HUES64 (cell line): ENCODE measurements at regions not wholly inside any gene's neighbourhood (a gene's known extent, or its start where the extent isn't known, plus 50 kb on each side); places are given as distances from the start of the nearest gene placed in this dataset.
"Not testable (repeated sequence)": the region's sequence is repeated elsewhere in the genome, so short reads cannot be mapped to it uniquely, and the experiment has no call there.

Experiments
- H3K27ac ChIP-seq: 2 replicates; pipeline ENCODE4 v1.7.0; 2013; ENCODE audit warnings: low read depth, low read length, inconsistent platforms
- H3K27me3 ChIP-seq: 2 replicates; pipeline ENCODE4 v1.6.1; 2013; ENCODE audit warnings: mild to moderate bottlenecking, low read length; ENCODE audit not compliant: insufficient read depth
- H3K36me3 ChIP-seq: 2 replicates; pipeline ENCODE4 v1.6.1; 2013; ENCODE audit warnings: mild to moderate bottlenecking, low read length; ENCODE audit not compliant: insufficient read depth
- H3K4me1 ChIP-seq: 2 replicates; pipeline ENCODE4 v1.6.1; 2013; ENCODE audit warnings: mild to moderate bottlenecking, low read length, moderate library complexity; ENCODE audit not compliant: insufficient read depth
- H3K4me3 ChIP-seq: 2 replicates; pipeline ENCODE4 v1.5.1; 2013; ENCODE audit warnings: mild to moderate bottlenecking, low read length, moderate library complexity
- H3K9ac ChIP-seq: 2 replicates; pipeline ENCODE4 v1.6.1; 2013; ENCODE audit warnings: mild to moderate bottlenecking, low read depth, low read length
- H3K9me3 ChIP-seq: 2 replicates; pipeline ENCODE4 v1.6.1; 2013; ENCODE audit warnings: low read depth, low read length; ENCODE audit not compliant: insufficient read depth
- WGBS: fragments of 150-250, 120-280 bp; methylation state at CpG from one replicate; pipeline ENCODE4 v1.1.7; 2013; ENCODE audit warnings: missing lambda C conversion rate; 5-methylcytosine and 5-hydroxymethylcytosine counted together

DNA sequence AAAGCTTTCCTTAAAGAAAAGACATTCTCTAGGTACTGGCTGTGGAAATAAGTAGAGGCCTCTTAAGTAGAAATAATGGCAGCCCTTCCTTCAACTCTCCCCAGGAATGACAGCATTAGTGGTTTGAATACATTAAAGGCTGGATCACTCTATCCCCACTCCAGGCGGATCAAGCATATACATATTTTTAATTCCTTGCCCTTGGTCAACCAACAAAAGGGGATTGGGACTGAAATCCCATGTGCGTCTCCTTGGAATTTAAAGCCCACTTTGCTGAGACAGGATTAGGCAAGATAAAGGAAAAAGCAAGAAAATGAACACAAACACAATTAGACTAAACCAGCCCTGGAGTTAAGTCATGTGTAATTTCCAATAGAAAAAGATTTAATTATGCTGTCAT is 391.3 kb downstream of the PPP1R2C start:
- Histone ChIP-seq H3K9me3 (no peaks in the 10 kb centered on the region), H3K4me3 (no peak overlapping the region), H3K27me3 (no peaks in the 10 kb centered on the region), H3K9ac (no peak overlapping the region), H3K4me1 (no peaks in the 10 kb centered on the region), H3K27ac (no peak overlapping the region), H3K36me3 (no peaks in the 10 kb centered on the region)
- 100% methylated on average over 1 of the region's 2 CpGs for WGBS

DNA sequence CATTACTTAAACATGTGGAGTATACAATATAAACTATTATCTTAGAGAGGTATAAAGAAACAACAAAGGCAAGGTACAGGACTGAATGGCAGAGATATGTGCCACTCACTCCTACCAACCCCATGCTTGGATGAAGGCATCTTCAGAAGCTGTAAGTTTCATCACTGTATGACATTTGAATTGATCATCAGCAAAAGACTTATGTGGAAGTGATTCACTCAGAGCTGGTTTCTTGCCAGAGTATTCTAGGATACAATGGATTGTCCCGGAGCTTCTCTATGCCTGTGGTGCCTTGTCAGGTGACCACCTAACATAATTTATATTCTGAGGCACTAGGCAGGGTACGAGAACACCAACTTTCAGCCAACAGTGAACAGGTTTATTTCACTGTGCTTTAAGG is 392.2 kb downstream of the PPP1R2C start:
- Histone ChIP-seq H3K27ac (no peak overlapping the region), H3K36me3 (no peaks in the 10 kb centered on the region), H3K4me3 (no peak overlapping the region), H3K9ac (no peak overlapping the region), H3K27me3 (no peaks in the 10 kb centered on the region), H3K9me3 (no peaks in the 10 kb centered on the region), H3K4me1 (no peaks in the 10 kb centered on the region)
- 94% methylated on average over 2 of the region's 2 CpGs for WGBS

DNA sequence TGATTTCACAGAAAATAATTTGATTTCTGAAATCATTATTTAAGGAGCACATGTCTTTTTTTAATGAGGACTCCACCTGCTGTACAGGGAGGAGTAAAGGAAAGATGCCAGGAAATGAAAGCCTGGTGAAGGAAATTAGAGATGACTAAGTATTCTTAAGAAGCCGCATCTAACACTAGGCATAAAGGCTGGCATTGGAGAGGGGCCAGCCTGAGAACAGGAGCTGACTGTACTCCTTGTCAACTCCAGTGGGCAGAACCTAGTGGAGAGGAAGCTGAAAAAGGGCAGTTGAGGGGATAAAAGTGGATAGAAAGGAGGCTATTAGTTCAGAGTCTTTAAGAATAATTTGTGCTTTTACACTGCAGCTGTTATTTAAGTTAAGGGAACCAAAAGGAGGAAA is 393.0 kb downstream of the PPP1R2C start:
- 100% methylated on average over 1 of the region's 1 CpG for WGBS
- Histone ChIP-seq H3K4me1 (no peaks in the 10 kb centered on the region), H3K9ac (no peak overlapping the region), H3K36me3 (no peaks in the 10 kb centered on the region), H3K27me3 (no peaks in the 10 kb centered on the region), H3K9me3 (no peaks in the 10 kb centered on the region), H3K4me3 (no peak overlapping the region), H3K27ac (no peak overlapping the region)

GRCh38 chrX:42378857-42379256 is 399.1 kb downstream of the PPP1R2C start:
- H3K9me3 ChIP-seq = no peaks in the 10 kb centered on the region
- no peak overlapping the region for H3K4me3 ChIP-seq
- no peak overlapping the region for H3K27ac ChIP-seq
- no peaks in the 10 kb centered on the region for H3K4me1 ChIP-seq
- H3K27me3 ChIP-seq = no peaks in the 10 kb centered on the region
- no peak overlapping the region for H3K9ac ChIP-seq
- 100% methylated on average over 1 of the region's 1 CpG for WGBS
- H3K36me3 ChIP-seq = no peaks in the 10 kb centered on the region

DNA sequence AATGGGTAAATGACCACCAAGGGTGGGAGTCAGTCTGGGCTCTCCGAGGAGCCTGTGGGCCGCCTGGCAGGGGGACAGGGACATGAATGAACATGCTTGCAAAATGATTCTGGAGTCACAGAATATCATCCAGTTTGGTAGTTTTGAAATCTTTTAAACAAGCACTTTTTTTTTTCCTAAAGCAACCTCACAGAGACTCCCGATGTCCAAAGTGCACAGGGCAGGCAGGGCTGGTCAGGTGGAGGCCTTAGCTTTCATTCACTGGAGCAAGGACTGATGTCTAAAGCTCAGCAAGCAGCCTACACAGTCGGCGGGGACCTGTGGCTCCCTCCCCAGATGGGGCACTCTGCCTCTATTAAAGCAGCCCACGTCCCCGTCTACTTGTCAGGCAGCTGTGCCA is 402.9 kb downstream of the PPP1R2C start:
- H3K36me3 ChIP-seq = no peaks in the 10 kb centered on the region
- no peak overlapping the region for H3K9ac ChIP-seq
- no peaks in the 10 kb centered on the region for H3K4me1 ChIP-seq
- no peaks in the 10 kb centered on the region for H3K9me3 ChIP-seq
- no peaks in the 10 kb centered on the region for H3K27me3 ChIP-seq
- WGBS = 97% methylated on average over 7 of the region's 7 CpGs
- no peak overlapping the region for H3K27ac ChIP-seq
- no peak overlapping the region for H3K4me3 ChIP-seq

- H3K36me3 ChIP-seq = no peaks in the 10 kb centered on the region
- H3K27ac ChIP-seq = no peak overlapping the region
- H3K4me1 ChIP-seq = no peaks in the 10 kb centered on the region
- H3K4me3 ChIP-seq = no peak overlapping the region
- no peaks in the 10 kb centered on the region for H3K27me3 ChIP-seq
- no peaks in the 10 kb centered on the region for H3K9me3 ChIP-seq
- no peak overlapping the region for H3K9ac ChIP-seq
- 88% methylated on average over 1 of the region's 2 CpGs for WGBS
These were observed 411.8 kb downstream of the PPP1R2C start for GRCh38 chrX:42366181-42366580.

DNA sequence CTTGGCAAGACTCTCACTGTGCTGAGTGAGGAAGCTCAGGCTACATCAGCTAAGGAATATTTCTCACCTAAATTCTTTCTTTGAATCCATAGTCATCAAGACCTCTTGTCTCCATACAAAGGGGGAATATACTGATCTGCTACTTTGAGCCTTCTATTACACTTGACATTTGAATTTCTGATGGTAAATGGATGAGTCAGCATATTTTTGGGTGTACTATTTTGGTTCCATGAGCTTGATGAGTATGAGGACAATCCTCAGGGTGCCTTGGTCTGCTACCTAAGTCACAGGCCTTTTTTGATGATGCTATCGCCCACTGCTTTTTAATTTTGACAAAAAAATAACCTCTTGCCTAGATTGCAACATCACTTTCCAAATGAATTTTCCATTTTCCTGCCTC is 415.7 kb downstream of the PPP1R2C start:
- Histone ChIP-seq H3K4me3 (no peak overlapping the region), H3K9me3 (no peaks in the 10 kb centered on the region), H3K4me1 (no peaks in the 10 kb centered on the region), H3K27me3 (no peaks in the 10 kb centered on the region), H3K9ac (no peak overlapping the region), H3K27ac (no peak overlapping the region), H3K36me3 (no peaks in the 10 kb centered on the region)
- 84% methylated on average over 1 of the region's 1 CpG for WGBS

GRCh38 chrX:42342981-42343380 is 419.6 kb upstream of the CASK start:
- not testable (repeated sequence) for H3K27ac ChIP-seq, H3K36me3 ChIP-seq, H3K9ac ChIP-seq, H3K4me1 ChIP-seq, H3K27me3 ChIP-seq, H3K4me3 ChIP-seq, H3K9me3 ChIP-seq
- WGBS = 65% methylated on average over 3 of the region's 3 CpGs
